ENCODE measurements at regions not wholly inside any gene's neighbourhood (a gene's known extent, or its start where the extent isn't known, plus 50 kb on each side); places are given as distances from the start of the nearest gene placed in this dataset.
"Not testable (repeated sequence)": the region's sequence is repeated elsewhere in the genome, so short reads cannot be mapped to it uniquely, and the experiment has no call there.

GRCh38 chr1:119253366-119253765, 112.9 kb upstream of the WARS2 start:
- DNase-seq (ENCODE audit: low read depth in 2 of 2), result no peak

GRCh38 chr1:119254067-119254720, 113.7 kb upstream of the WARS2 start:
- no peak for DNase-seq (ENCODE audit: low read depth in 2 of 2)

GRCh38 chr1:119256089-119256488, 112.5 kb upstream of the HAO2 start:
- not testable (repeated sequence) for DNase-seq (ENCODE audit: low read depth in 2 of 2)

- DNase-seq (ENCODE audit: low read depth in 2 of 2), result no peak
These were observed 108.1 kb upstream of the HAO2 start for GRCh38 chr1:119260506-119260905.

GRCh38 chr1:119266386-119266785, 102.2 kb upstream of the HAO2 start:
- no peak for DNase-seq (ENCODE audit: low read depth in 2 of 2)

GRCh38 chr1:119266858-119267257, 101.7 kb upstream of the HAO2 start:
- DNase-seq (ENCODE audit: low read depth in 2 of 2), result no peak

GRCh38 chr1:119267288-119267687, 101.3 kb upstream of the HAO2 start:
- DNase-seq (ENCODE audit: low read depth in 2 of 2), result not testable (repeated sequence)

GRCh38 chr1:119268879-119269278, 99.7 kb upstream of the HAO2 start:
- no peak for DNase-seq (ENCODE audit: low read depth in 2 of 2)

- DNase-seq (ENCODE audit: low read depth in 2 of 2), result peak; percentile 14 to 22
These were observed 93.1 kb upstream of the HAO2 start for GRCh38 chr1:119275145-119276134.

- no peak for DNase-seq (ENCODE audit: low read depth in 2 of 2)
These were observed 92.0 kb upstream of the HAO2 start for GRCh38 chr1:119276558-119276957.

GRCh38 chr1:119279456-119280381, 88.9 kb upstream of the HAO2 start:
- DNase-seq (ENCODE audit: low read depth in 2 of 2), result no peak

GRCh38 chr1:119285482-119285881, 83.1 kb upstream of the HAO2 start:
- DNase-seq (ENCODE audit: low read depth in 2 of 2), result no peak

GRCh38 chr1:119286587-119287181, 81.9 kb upstream of the HAO2 start:
- peak; percentile 1 to 5 for DNase-seq (ENCODE audit: low read depth in 2 of 2)

GRCh38 chr1:119288751-119289150, 79.8 kb upstream of the HAO2 start:
- no peak for DNase-seq (ENCODE audit: low read depth in 2 of 2)

- DNase-seq (ENCODE audit: low read depth in 2 of 2), result no peak
These were observed 78.3 kb upstream of the HAO2 start for GRCh38 chr1:119290297-119290696.

GRCh38 chr1:119291611-119292206, 76.9 kb upstream of the HAO2 start:
- DNase-seq (ENCODE audit: low read depth in 2 of 2), result no peak

- no peak for DNase-seq (ENCODE audit: low read depth in 2 of 2)
These were observed 74.8 kb upstream of the HAO2 start for GRCh38 chr1:119293797-119294196.

- DNase-seq (ENCODE audit: low read depth in 2 of 2), result no peak
These were observed 74.4 kb upstream of the HAO2 start for GRCh38 chr1:119294199-119294598.

- no peak for DNase-seq (ENCODE audit: low read depth in 2 of 2)
These were observed 73.9 kb upstream of the HAO2 start for GRCh38 chr1:119294722-119295121.

GRCh38 chr1:119298687-119299303, 69.8 kb upstream of the HAO2 start:
- no peak for DNase-seq (ENCODE audit: low read depth in 2 of 2)

- no peak for DNase-seq (ENCODE audit: low read depth in 2 of 2)
These were observed 66.6 kb upstream of the HAO2 start for GRCh38 chr1:119302011-119302410.
